HG02642 (cell line): ENCODE measurements at regions not wholly inside any gene's neighbourhood (a gene's known extent, or its start where the extent isn't known, plus 50 kb on each side); places are given as distances from the start of the nearest gene placed in this dataset.
"Not testable (repeated sequence)": the region's sequence is repeated elsewhere in the genome, so short reads cannot be mapped to it uniquely, and the experiment has no call there.

ENCODE experiments used
- ATAC-seq: cut with Tn5 transposase; IDR thresholded peaks from one replicate; pipeline ENCODE4 v1.9.1; 2021; ENCODE audit warnings: mild to moderate bottlenecking; ENCODE audit not compliant: unreplicated experiment, poor library complexity

GRCh38 chr4:164251257-164251656, 502.7 kb upstream of the SMIM31 start:
- no peak for ATAC-seq

GRCh38 chr4:164252286-164252685, 501.6 kb upstream of the SMIM31 start:
- ATAC-seq = no peak

DNA sequence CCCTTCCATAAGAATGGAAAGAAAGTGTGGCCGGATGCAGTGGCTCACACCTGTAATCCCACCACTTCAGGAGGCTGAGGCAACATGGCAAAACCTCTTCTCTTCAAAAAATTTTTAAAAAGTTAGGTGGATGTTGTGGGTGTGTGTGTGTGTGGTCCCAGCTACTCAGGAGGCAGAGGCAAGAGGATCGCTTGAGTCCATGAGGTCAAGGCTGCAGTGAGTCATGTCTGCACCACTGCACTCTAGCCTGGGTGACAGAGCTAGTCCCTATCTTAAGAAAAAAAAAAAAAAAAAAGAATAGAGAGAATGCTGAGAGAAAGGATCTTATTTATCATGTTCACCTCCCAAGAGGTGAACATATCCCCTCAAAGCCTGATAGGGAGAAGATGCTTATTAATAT, 492.1 kb upstream of the SMIM31 start:
- ATAC-seq = no peak

DNA sequence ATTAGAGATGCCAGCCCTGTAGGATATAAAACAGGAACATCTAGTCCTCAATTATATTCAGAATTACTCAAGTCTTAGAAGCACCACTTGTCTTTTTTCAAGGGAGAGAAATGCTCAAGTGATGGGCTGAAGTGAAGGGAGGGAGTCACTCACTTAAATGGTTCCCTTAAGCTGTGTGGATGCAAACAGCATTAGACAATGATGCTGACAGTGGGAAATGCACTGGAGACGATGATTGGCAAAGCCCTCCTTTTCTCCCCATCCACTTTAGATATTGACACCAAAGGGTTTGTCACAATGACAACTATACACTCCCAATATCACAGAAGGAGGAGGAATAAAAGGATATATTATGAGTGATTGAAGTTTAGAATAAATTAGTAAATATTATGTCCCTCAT, 491.4 kb upstream of the SMIM31 start:
- ATAC-seq = not testable (repeated sequence)

GRCh38 chr4:164277414-164277813, 476.5 kb upstream of the SMIM31 start:
- ATAC-seq = not testable (repeated sequence)

GRCh38 chr4:164287173-164287572, 466.8 kb upstream of the SMIM31 start:
- ATAC-seq = no peak

GRCh38 chr4:164288578-164288977, 465.4 kb upstream of the SMIM31 start:
- ATAC-seq = no peak

DNA sequence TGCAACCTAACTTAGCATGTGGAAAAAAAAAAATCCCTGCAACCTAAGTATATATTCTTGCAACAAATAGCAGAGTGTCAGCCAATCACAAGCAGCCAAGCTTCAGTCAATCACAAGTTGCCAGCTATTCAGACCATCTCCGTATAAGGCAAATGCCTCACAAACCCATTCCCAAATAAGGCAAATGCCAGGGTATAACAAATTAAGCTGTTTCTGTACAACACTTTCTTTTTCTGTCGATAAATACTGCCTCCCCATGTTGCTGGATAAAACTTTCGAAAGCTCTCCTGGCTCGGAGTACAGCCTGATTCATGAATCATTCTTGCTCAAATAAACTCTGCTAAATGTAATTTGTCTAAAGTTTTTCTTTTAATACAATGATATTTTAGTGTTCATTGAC, 460.7 kb upstream of the SMIM31 start:
- no peak for ATAC-seq

- no peak for ATAC-seq
Measured at GRCh38 chr4:164293743-164294142, 460.2 kb upstream of the SMIM31 start.

DNA sequence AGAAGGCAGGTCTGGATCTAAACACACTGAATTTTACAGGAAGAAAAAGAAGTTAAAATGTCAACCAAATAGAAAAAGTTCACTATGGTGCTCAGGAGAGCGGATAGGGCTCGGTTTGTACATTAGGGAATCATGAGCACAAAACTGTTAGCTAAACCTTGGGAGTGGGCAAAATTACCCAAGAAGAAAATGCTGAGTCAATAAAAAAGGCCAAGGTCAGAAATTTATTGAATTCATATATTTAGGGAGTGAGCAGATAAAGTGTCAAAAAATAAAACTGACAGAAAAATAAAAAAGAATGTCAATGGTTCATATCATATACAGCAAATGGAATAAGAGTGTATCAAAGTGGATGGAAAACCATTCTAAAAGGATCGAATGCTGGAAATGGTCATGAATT, 452.5 kb upstream of the SMIM31 start:
- ATAC-seq = no peak

DNA sequence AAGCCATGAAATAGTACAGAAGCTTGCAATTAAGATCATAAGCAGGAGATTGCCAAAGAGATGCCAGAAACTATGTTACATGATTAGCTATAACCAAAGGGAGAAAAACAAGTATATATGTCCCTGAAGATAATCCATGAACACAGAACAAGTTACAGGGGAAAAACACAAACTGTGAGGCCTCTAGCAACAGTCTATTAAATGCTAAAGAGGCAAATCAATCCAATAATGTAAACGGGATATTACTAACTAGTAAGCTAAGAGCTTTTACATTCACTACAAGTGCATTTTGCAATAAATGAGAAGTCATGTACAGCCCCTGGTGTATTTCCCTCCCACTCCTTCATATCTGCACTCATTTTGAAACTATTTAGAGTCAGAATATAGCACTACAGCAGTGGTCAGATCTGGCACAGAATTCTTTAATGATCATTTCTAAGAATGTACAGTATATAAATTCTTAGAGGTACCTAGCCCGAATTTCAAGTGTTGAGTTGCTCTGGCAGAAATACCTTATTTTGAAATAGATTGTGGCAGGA, 449.8 kb upstream of the SMIM31 start:
- peak; percentile 86 for ATAC-seq

GRCh38 chr4:164304861-164305260, 449.1 kb upstream of the SMIM31 start:
- ATAC-seq = no peak

- ATAC-seq = no peak
Measured at GRCh38 chr4:164307262-164307661, 446.7 kb upstream of the SMIM31 start.

DNA sequence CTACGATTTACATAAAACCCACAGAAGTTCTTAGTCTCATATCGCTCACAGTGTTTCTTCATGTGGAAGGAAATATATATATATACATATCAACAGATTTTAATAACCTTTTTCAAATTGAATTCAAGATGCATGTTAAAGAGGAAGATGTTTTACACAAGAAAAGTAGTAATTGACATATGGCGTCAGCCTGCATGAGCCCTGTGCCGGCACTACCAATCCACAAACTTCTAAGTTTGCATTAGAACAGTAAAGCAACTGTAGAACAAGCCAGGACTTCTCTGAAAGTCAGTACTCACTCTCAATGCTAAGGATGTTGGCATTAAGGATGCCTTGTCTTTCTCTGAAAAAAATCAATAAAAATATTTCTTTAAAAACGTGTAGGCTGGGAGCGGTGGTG, 441.3 kb upstream of the SMIM31 start:
- no peak for ATAC-seq

GRCh38 chr4:164313853-164314252, 440.1 kb upstream of the SMIM31 start:
- no peak for ATAC-seq

DNA sequence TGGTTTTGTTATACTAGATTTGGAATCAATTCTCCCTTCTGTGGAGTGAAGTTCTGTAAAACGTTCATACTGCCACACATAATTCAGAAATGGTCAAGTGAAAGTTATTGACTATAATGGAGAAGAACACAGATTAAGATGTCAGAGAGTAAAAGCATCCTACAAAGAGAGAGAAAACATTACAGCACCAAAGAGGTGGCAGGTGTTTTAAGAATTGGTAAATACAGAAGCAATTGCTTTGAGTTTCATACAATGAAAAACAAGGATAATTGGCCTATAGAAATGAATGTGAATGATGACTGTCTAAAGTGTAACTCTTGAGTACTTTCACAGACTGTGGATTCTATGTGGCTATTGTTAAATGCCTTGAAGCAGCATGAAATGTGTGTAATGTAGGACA, 435.6 kb upstream of the SMIM31 start:
- ATAC-seq = no peak

GRCh38 chr4:164319688-164320087, 434.2 kb upstream of the SMIM31 start:
- no peak for ATAC-seq

GRCh38 chr4:164320847-164321246, 433.1 kb upstream of the SMIM31 start:
- ATAC-seq = no peak

GRCh38 chr4:164326056-164326455, 427.9 kb upstream of the SMIM31 start:
- ATAC-seq = no peak

- no peak for ATAC-seq
Measured at GRCh38 chr4:164337219-164337944, 416.5 kb upstream of the SMIM31 start.

- ATAC-seq = no peak
Measured at GRCh38 chr4:164343472-164343976, 410.4 kb upstream of the SMIM31 start.

DNA sequence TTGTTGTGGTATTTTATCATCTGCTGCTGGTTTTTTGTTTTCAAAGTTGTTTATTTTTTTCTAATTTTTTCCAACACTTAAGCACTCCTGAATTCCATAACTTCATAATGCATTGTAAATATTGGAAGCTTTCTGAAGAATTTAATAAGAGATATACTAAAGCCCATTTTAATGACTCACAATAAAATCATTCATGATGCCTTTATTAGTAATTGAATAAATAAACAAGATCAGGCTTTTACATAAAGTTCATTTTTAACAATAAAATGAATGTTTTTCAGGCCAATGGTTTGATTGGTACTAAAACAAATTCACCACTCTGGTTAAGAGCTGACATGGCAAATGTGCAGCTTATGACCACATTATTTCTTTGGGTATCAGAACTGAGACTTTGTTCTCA, 408.2 kb upstream of the SMIM31 start:
- ATAC-seq = no peak
